ENCODE measurements at regions not wholly inside any gene's neighbourhood (a gene's known extent, or its start where the extent isn't known, plus 50 kb on each side); places are given as distances from the start of the nearest gene placed in this dataset.

GRCh38 chr5:143454936-143455516 lies 51.5 kb upstream of the NR3C1 start:
- no peak overlapping the region for H2AFZ ChIP-seq (ENCODE audit: low read depth, low read length)
- H3K9me3 ChIP-seq (ENCODE audit: low read length), result no peaks in the 10 kb centered on the region
- no peaks in the 10 kb centered on the region for H3K27me3 ChIP-seq (ENCODE audit: insufficient read depth, low read length)
- no peaks in the 10 kb centered on the region for H3K36me3 ChIP-seq (ENCODE audit: insufficient read depth, low read length)
- no peak overlapping the region for H3K4me3 ChIP-seq (ENCODE audit: low read length)
- H3K4me1 ChIP-seq (ENCODE audit: insufficient read depth, low read length), result peaks cover 6% of the 10 kb centered on the region

GRCh38 chr5:143453720-143454119 lies 50.2 kb upstream of the NR3C1 start:
- peaks cover 8% of the 10 kb centered on the region for H3K4me1 ChIP-seq (ENCODE audit: insufficient read depth, low read length)
- no peaks in the 10 kb centered on the region for H3K27me3 ChIP-seq (ENCODE audit: insufficient read depth, low read length)
- no peak overlapping the region for H3K4me3 ChIP-seq (ENCODE audit: low read length)
- no peaks in the 10 kb centered on the region for H3K9me3 ChIP-seq (ENCODE audit: low read length)
- H3K36me3 ChIP-seq (ENCODE audit: insufficient read depth, low read length), result no peaks in the 10 kb centered on the region
- no peak overlapping the region for H2AFZ ChIP-seq (ENCODE audit: low read depth, low read length)

All from neuron (in vitro differentiated cells).